Central memory CD8-positive, alpha-beta T cell (primary cell): ENCODE measurements at regions not wholly inside any gene's neighbourhood (a gene's known extent, or its start where the extent isn't known, plus 50 kb on each side); places are given as distances from the start of the nearest gene placed in this dataset.

Experiments
- ATAC-seq: fragments of 150-1000 bp; cut with Tn5 transposase; replicated peaks from 2 replicates; pipeline ENCODE4 v1.10.0; 2022; ENCODE audit warnings: mild to moderate bottlenecking, moderate FRiP score, moderate number of reproducible peaks; ENCODE audit not compliant: poor library complexity, severe bottlenecking; ENCODE audit errors: extremely low read depth
- DNase-seq, 2 donors: peaks; one replicate each; pipeline ENCODE4 v3.0.0; 2021; ENCODE audit warnings: low spot score in 2 of 2
- H3K27ac Mint-ChIP-seq: one replicate; pipeline ENCODE4 v1.8.0; 2022; ENCODE audit warnings: low read depth, mild to moderate bottlenecking, moderate library complexity, mixed read lengths
- H3K27me3 Mint-ChIP-seq: one replicate; pipeline ENCODE4 v1.8.0; 2022; ENCODE audit warnings: mixed read lengths
- H3K36me3 Mint-ChIP-seq: one replicate; pipeline ENCODE4 v1.8.0; 2022; ENCODE audit warnings: mild to moderate bottlenecking, moderate library complexity, mixed read lengths; ENCODE audit not compliant: insufficient read depth
- H3K4me1 Mint-ChIP-seq: one replicate; pipeline ENCODE4 v1.8.0; 2022; ENCODE audit warnings: mixed read lengths
- H3K4me3 Mint-ChIP-seq: one replicate; pipeline ENCODE4 v1.8.0; 2022; ENCODE audit warnings: mild to moderate bottlenecking, moderate library complexity, mixed read lengths
- H3K9me3 Mint-ChIP-seq: one replicate; pipeline ENCODE4 v1.8.0; 2022; ENCODE audit warnings: mixed read lengths

DNA sequence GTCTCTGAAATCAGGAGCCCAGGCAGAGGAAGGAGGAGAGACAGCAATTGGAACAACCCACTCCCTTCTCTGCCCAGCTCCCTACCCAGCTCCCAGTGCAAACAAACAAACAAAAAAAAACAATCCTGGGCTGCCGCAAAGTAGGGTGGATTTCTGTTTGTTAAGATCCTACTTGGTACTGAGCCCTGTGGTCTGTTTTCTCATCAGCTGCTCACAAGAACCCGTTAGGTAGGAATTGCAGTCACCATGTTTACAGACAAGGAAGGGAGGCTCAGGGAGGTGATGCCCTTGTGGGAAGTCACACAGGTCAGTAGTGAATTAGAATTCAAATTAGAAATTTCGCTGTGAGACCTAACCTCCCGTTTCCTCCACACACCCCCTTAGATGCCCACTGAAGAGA lies 128.8 kb upstream of the RAD23B start:
- peaks cover 5% of the 10 kb centered on the region for H3K9me3 Mint-ChIP-seq
- H3K4me1 Mint-ChIP-seq, result no peaks in the 10 kb centered on the region
- peaks cover 34% of the 10 kb centered on the region for H3K27me3 Mint-ChIP-seq
- H3K4me3 Mint-ChIP-seq, result no peak overlapping the region
- ATAC-seq, result no peak
- no peak overlapping the region for H3K27ac Mint-ChIP-seq
- DNase-seq, result no peak
- no peaks in the 10 kb centered on the region for H3K36me3 Mint-ChIP-seq

- peaks cover 30% of the 10 kb centered on the region for H3K27me3 Mint-ChIP-seq
- no peak overlapping the region for H3K4me3 Mint-ChIP-seq
- H3K9me3 Mint-ChIP-seq, result peaks cover 5% of the 10 kb centered on the region
- DNase-seq (no peak), ATAC-seq (no peak)
- no peaks in the 10 kb centered on the region for H3K4me1 Mint-ChIP-seq
- H3K27ac Mint-ChIP-seq, result no peak overlapping the region
- no peaks in the 10 kb centered on the region for H3K36me3 Mint-ChIP-seq
Observed at GRCh38 chr9:107154766-107155165, 128.3 kb upstream of the RAD23B start.

DNA sequence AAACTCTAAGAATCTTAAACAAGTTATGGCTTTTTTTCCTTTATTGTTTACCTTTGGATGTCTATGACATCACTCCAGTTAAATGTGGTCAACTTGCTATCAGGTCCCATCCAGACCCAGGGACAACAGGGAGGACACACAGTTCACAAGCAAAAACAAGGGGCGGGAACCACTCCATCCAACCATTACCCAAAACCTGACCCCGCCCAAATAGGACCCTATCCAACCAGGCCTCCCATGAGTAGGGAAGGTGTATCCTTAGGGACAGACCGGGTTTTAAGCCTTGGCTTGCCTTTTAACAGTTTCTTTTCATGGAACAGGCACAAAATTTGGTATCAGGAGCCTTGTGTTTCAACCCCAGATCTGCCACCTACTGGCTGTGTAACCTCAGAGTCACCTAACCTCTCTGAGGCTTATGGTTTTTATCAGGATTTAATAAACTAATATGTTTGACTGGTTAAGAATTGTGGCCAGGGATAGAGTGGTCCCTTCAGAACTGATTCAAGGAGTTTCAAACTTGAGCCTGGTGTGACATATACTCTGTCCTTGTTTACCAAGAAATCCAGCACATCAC lies 127.7 kb upstream of the RAD23B start:
- H3K27ac Mint-ChIP-seq, result no peak overlapping the region
- peaks cover 2% of the 10 kb centered on the region for H3K9me3 Mint-ChIP-seq
- peaks cover 24% of the 10 kb centered on the region for H3K27me3 Mint-ChIP-seq
- DNase-seq (no peak), ATAC-seq (no peak)
- H3K4me1 Mint-ChIP-seq, result no peaks in the 10 kb centered on the region
- no peaks in the 10 kb centered on the region for H3K36me3 Mint-ChIP-seq
- no peak overlapping the region for H3K4me3 Mint-ChIP-seq

- no peaks in the 10 kb centered on the region for H3K36me3 Mint-ChIP-seq
- DNase-seq (no peak), ATAC-seq (no peak)
- H3K4me3 Mint-ChIP-seq, result no peak overlapping the region
- no peaks in the 10 kb centered on the region for H3K9me3 Mint-ChIP-seq
- peaks cover 16% of the 10 kb centered on the region for H3K27me3 Mint-ChIP-seq
- no peak overlapping the region for H3K27ac Mint-ChIP-seq
- H3K4me1 Mint-ChIP-seq, result no peaks in the 10 kb centered on the region
Observed at GRCh38 chr9:107158321-107158720, 124.8 kb upstream of the RAD23B start.

- Mint-ChIP-seq H3K27ac (no peak overlapping the region), H3K4me1 (no peaks in the 10 kb centered on the region), H3K4me3 (no peak overlapping the region), H3K36me3 (no peaks in the 10 kb centered on the region), H3K9me3 (no peaks in the 10 kb centered on the region), H3K27me3 (peaks cover 15% of the 10 kb centered on the region)
- no peak for DNase-seq
- no peak for ATAC-seq
Observed at GRCh38 chr9:107161338-107161737, 121.7 kb upstream of the RAD23B start.

GRCh38 chr9:107163370-107163769 lies 119.7 kb upstream of the RAD23B start:
- Mint-ChIP-seq H3K9me3 (no peaks in the 10 kb centered on the region), H3K4me3 (no peak overlapping the region), H3K36me3 (no peaks in the 10 kb centered on the region), H3K27me3 (no peaks in the 10 kb centered on the region), H3K4me1 (no peaks in the 10 kb centered on the region), H3K27ac (no peak overlapping the region)
- DNase-seq (no peak), ATAC-seq (no peak)

GRCh38 chr9:107169796-107170195 lies 113.3 kb upstream of the RAD23B start:
- Mint-ChIP-seq H3K27ac (no peak overlapping the region), H3K4me1 (no peaks in the 10 kb centered on the region), H3K9me3 (no peaks in the 10 kb centered on the region), H3K4me3 (no peak overlapping the region), H3K27me3 (peaks cover 7% of the 10 kb centered on the region), H3K36me3 (no peaks in the 10 kb centered on the region)
- ATAC-seq (no peak), DNase-seq (no peak)

DNA sequence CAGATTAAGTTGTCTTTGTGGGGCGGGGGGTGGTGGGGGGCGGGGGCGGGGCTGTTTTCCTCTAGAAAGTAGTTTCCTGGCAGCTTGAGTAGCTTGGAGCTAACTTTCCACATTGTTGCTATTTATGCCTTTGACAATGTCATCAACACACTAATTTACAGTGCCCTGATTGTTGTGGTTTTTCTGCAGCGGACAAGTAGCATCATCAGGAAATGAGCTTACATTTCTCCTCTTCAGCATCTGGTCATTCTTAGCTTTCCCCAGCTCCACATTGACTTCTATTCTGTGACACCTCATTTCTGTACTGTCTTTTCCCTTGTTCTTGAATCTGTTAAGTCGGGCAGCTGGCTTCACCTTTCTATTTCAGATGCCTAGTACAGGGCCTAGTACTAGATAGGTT lies 112.3 kb upstream of the RAD23B start:
- DNase-seq (no peak), ATAC-seq (no peak)
- Mint-ChIP-seq H3K4me3 (no peak overlapping the region), H3K27me3 (peaks cover 7% of the 10 kb centered on the region), H3K4me1 (no peaks in the 10 kb centered on the region), H3K27ac (no peak overlapping the region), H3K36me3 (no peaks in the 10 kb centered on the region), H3K9me3 (no peaks in the 10 kb centered on the region)

DNA sequence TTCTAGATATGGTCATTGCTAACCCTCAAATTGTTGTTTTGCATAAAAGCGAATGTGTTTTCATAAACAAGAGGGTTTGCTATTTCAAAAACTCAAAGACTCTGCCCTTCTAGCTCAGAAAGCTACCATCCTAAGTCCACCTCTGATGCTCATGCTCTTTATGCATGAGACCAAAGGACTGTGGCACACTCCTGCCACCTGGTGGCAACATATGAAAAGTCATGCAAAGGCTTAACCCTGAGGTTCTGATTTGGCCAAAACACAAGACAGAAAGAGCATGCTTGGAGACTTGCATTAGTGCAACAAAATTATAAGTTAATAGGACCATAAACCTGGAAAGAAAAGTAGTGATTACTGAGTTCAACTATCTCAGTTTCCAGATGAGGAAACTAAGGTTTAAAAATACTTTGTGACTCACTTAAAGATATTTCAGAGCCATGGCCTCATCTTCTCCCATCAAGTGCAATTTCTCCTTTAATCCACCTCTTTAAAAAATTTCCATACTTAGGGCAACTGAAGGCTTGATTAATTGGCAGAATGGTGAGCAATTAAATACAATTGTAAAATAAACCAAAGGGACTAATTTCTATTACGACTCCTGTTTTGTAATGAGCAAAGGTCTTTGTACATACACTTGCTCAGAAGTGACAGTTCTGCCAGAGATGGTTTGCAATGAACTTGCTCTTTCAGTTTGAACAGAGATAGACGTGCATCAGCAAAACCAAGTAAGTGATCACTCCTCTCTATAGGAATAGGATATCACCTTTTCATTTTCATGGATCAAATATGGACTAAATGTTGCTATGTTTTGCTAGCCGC lies 110.7 kb upstream of the RAD23B start:
- Mint-ChIP-seq H3K36me3 (no peaks in the 10 kb centered on the region), H3K4me1 (no peaks in the 10 kb centered on the region), H3K27ac (no peak overlapping the region), H3K4me3 (no peak overlapping the region), H3K9me3 (no peaks in the 10 kb centered on the region), H3K27me3 (peaks cover 7% of the 10 kb centered on the region)
- peak in 1 of 2 donors; percentile 21 for DNase-seq
- ATAC-seq, result peak; percentile 65

DNA sequence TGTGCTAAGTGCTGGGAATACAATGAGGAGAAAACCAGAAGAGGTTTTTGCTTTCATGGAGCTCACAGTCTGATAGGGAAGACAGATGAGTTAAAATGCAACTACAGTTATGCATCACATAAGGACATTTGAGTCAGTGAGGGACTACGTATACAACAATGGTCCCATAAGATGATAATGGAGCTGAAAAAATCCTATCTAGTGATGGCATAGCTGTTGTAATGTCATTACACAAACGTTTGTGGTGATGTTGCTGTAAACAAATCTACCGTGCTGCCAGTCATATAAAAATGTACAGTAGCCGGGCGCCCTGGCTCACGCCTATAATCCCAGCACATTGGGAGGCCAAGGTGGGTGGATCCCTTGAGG lies 110.1 kb upstream of the RAD23B start:
- no peak for DNase-seq
- no peaks in the 10 kb centered on the region for H3K9me3 Mint-ChIP-seq
- H3K27ac Mint-ChIP-seq, result no peak overlapping the region
- no peak for ATAC-seq
- no peaks in the 10 kb centered on the region for H3K36me3 Mint-ChIP-seq
- peaks cover 7% of the 10 kb centered on the region for H3K27me3 Mint-ChIP-seq
- H3K4me3 Mint-ChIP-seq, result no peak overlapping the region
- no peaks in the 10 kb centered on the region for H3K4me1 Mint-ChIP-seq

DNA sequence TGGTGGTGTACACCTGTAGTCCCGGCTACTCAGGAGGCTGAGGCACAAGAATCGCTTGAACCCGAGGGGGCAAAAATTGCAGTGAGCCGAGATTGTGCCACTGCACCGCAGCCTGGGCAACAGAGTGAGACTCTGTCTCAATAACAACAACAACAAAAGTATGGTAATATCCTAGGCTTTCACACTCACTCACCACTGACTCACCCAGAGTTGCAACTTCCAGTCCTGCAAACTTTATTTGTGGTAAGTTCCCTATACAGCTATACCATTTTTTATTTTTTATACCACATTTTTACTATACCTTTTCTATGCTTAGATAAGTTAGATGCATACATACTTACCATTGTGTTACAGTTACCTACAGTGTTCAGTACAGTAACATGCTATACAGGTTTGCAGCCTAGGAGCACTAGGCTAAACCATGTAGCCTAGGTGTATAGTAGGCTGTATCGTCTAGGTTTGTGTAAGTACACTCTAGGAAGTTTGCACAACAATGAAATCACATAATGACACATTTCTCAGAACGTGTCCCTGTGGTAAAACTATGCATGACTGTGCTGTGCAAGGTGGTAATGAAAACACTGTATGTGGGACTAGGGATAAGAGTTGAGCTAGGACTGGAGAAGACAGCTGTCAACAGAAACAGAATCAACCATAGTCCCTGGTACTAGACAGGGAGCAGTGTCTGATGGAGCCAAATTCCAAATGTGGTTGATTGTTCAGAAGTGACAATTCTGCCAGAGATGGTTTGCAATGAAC lies 109.5 kb upstream of the RAD23B start:
- H3K36me3 Mint-ChIP-seq, result no peaks in the 10 kb centered on the region
- DNase-seq, result no peak
- H3K27me3 Mint-ChIP-seq, result peaks cover 7% of the 10 kb centered on the region

DNA sequence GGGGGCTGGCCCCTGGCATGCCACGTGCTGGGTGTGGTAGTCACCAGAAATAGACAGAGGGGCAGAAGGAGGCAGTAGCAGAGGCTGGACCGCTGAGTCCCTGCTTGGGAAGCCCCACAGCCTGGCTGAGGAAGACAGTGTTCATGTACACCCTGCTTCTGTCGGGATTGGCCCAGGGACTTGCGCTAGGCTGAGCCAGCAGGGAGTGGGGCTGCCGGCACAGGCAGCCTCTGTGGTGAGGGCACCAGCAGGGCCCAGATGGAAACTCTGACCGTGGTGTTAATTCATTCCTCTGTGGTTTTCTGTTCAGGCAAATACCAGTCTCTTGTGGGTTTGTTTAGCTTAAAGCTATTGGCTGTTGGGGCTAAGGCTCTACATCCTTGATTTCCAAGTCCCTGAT lies 108.6 kb upstream of the RAD23B start:
- DNase-seq (no peak), ATAC-seq (no peak)
- Mint-ChIP-seq H3K4me3 (no peak overlapping the region), H3K9me3 (no peaks in the 10 kb centered on the region), H3K36me3 (no peaks in the 10 kb centered on the region), H3K4me1 (no peaks in the 10 kb centered on the region), H3K27ac (no peak overlapping the region), H3K27me3 (peaks cover 15% of the 10 kb centered on the region)

More for the DNA sequence above, 109.5 kb upstream of the RAD23B start:
- H3K4me1 Mint-ChIP-seq, result no peaks in the 10 kb centered on the region
- no peak overlapping the region for H3K4me3 Mint-ChIP-seq
- H3K9me3 Mint-ChIP-seq, result no peaks in the 10 kb centered on the region
- ATAC-seq, result no peak
- no peak overlapping the region for H3K27ac Mint-ChIP-seq

GRCh38 chr9:107175041-107175440 lies 108.0 kb upstream of the RAD23B start:
- no peak for DNase-seq
- Mint-ChIP-seq H3K4me3 (no peak overlapping the region), H3K27me3 (peaks cover 21% of the 10 kb centered on the region), H3K9me3 (no peaks in the 10 kb centered on the region), H3K4me1 (no peaks in the 10 kb centered on the region), H3K27ac (no peak overlapping the region), H3K36me3 (no peaks in the 10 kb centered on the region)
- ATAC-seq, result no peak
